ENCODE measurements at regions not wholly inside any gene's neighbourhood (a gene's known extent, or its start where the extent isn't known, plus 50 kb on each side); places are given as distances from the start of the nearest gene placed in this dataset.

GRCh38 chr2:83042053-83042452 is 1417.0 kb downstream of the SUCLG1 start:
- 78 to 92% methylated on average over 1 of the region's 1 CpG for WGBS, 2 donors
- ATAC-seq (ENCODE audit: low FRiP score in 2 of 2) (no peak), DNase-seq (no peak)
- no peak overlapping the region for H3K27ac ChIP-seq
- H3K4me1 ChIP-seq: no peaks in the 10 kb centered on the region
- TF ChIP-seq POLR2A (IDR thresholded peaks at IDR 0.05) (no peak), EP300 (IDR thresholded peaks at IDR 0.05) (no peak), CTCF (IDR thresholded peaks at IDR 0.05) (no peak), POLR2AphosphoS5 (IDR thresholded peaks at IDR 0.05) (no peak)
- H3K36me3 ChIP-seq: no peaks in the 10 kb centered on the region
- no peak overlapping the region for H3K4me3 ChIP-seq
- no peaks in the 10 kb centered on the region for H3K27me3 ChIP-seq
- H3K9me3 ChIP-seq: no peaks in the 10 kb centered on the region

GRCh38 chr2:83022631-83023210 is 1436.4 kb downstream of the SUCLG1 start:
- no peaks in the 10 kb centered on the region for H3K27me3 ChIP-seq
- no peaks in the 10 kb centered on the region for H3K9me3 ChIP-seq
- H3K4me3 ChIP-seq: no peak overlapping the region
- no peaks in the 10 kb centered on the region for H3K4me1 ChIP-seq
- no peak for ATAC-seq (ENCODE audit: low FRiP score in 2 of 2)
- TF ChIP-seq POLR2AphosphoS5 (IDR thresholded peaks at IDR 0.05) (no peak), POLR2A (IDR thresholded peaks at IDR 0.05) (no peak), EP300 (IDR thresholded peaks at IDR 0.05) (no peak), CTCF (IDR thresholded peaks at IDR 0.05) (no peak)
- H3K36me3 ChIP-seq: no peaks in the 10 kb centered on the region
- no peak overlapping the region for H3K27ac ChIP-seq
- WGBS, 2 donors: 76 to 80% methylated on average over 5 of the region's 5 CpGs
- DNase-seq: no peak

GRCh38 chr2:83017366-83018090 is 1441.6 kb downstream of the SUCLG1 start:
- ATAC-seq (ENCODE audit: low FRiP score in 2 of 2): no peak
- H3K9me3 ChIP-seq: no peaks in the 10 kb centered on the region
- no peaks in the 10 kb centered on the region for H3K36me3 ChIP-seq
- no peaks in the 10 kb centered on the region for H3K4me1 ChIP-seq
- no peak overlapping the region for H3K4me3 ChIP-seq
- TF ChIP-seq CTCF (IDR thresholded peaks at IDR 0.05) (no peak), POLR2AphosphoS5 (IDR thresholded peaks at IDR 0.05) (no peak), POLR2A (IDR thresholded peaks at IDR 0.05) (no peak), EP300 (IDR thresholded peaks at IDR 0.05) (no peak)
- H3K27ac ChIP-seq: no peak overlapping the region
- DNase-seq: no peak
- 98 to 100% methylated on average over 2 of the region's 2 CpGs for WGBS, 2 donors
- no peaks in the 10 kb centered on the region for H3K27me3 ChIP-seq

- H3K9me3 ChIP-seq: no peaks in the 10 kb centered on the region
- ATAC-seq (ENCODE audit: low FRiP score in 2 of 2) (no peak), DNase-seq (no peak)
- no peaks in the 10 kb centered on the region for H3K4me1 ChIP-seq
- no peak for TF ChIP-seq POLR2AphosphoS5 (IDR thresholded peaks at IDR 0.05)
- no peak for TF ChIP-seq EP300 (IDR thresholded peaks at IDR 0.05)
- TF ChIP-seq POLR2A (IDR thresholded peaks at IDR 0.05): no peak
- no peak for TF ChIP-seq CTCF (IDR thresholded peaks at IDR 0.05)
- no peaks in the 10 kb centered on the region for H3K36me3 ChIP-seq
- H3K4me3 ChIP-seq: no peak overlapping the region
- no peak overlapping the region for H3K27ac ChIP-seq
- 84 to 85% methylated on average over 8 of the region's 8 CpGs for WGBS, 2 donors
- no peaks in the 10 kb centered on the region for H3K27me3 ChIP-seq
Measured at GRCh38 chr2:83016343-83017110, 1442.6 kb downstream of the SUCLG1 start.

Measured in upper lobe of left lung (tissue), 6 donors.